HCT116 (cell line): ENCODE measurements at regions not wholly inside any gene's neighbourhood (a gene's known extent, or its start where the extent isn't known, plus 50 kb on each side); places are given as distances from the start of the nearest gene placed in this dataset.

Source experiments
- EZH2phosphoT487 ChIP-seq: fragments of 200-600 bp; IDR thresholded peaks from 2 replicates; pipeline ENCODE4 v1.6.1; 2018; ENCODE audit warnings: antibody characterized with exemption, borderline replicate concordance
- SP1 ChIP-seq: IDR thresholded peaks from 2 replicates; pipeline ENCODE4 v1.6.1; 2012; ENCODE audit warnings: low read depth
- TF ChIP-seq, protein P1 (sequence below), 3 experiments: fragments of 200-600 bp in 1 of 3; sonication (generic) in 1 of 3; IDR thresholded peaks in 2 of 3; conservative IDR thresholded peaks in 1 of 3; 2 replicates each; pipeline ENCODE4 v1.5.1; 2012 to 2017; ENCODE audit warnings: low read depth in 2 of 3, low read length in 2 of 3, antibody characterized with exemption in 1 of 3, borderline replicate concordance in 1 of 3, control low read depth in 1 of 3, mild to moderate bottlenecking in 1 of 3, mixed read lengths in 1 of 3, mixed run types in 1 of 3, moderate library complexity in 1 of 3; ENCODE audit not compliant: insufficient read depth in 1 of 3

DNA sequence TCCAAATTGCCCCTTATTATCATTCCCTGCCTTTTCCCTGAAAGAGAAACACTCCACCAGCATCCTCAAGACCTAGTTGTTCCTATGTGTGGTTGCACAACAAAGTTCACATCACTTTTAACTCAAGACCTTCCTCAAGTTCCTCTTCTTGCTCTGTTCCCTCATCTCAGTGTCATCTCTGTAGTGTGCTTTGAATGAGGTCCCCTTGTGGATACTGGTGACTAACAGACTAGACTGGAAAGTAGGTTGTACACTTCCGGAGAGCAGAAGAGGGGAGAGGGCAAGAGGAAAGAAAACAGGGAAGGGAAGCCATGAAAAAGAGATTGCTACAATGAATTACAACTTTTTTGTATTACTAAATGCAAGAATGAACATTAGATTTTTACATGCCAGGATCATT lies 853.8 kb downstream of the USP25 start:
- TF ChIP-seq EZH2phosphoT487 (no peak), SP1 (no peak)
- TF ChIP-seq, protein P1, sequence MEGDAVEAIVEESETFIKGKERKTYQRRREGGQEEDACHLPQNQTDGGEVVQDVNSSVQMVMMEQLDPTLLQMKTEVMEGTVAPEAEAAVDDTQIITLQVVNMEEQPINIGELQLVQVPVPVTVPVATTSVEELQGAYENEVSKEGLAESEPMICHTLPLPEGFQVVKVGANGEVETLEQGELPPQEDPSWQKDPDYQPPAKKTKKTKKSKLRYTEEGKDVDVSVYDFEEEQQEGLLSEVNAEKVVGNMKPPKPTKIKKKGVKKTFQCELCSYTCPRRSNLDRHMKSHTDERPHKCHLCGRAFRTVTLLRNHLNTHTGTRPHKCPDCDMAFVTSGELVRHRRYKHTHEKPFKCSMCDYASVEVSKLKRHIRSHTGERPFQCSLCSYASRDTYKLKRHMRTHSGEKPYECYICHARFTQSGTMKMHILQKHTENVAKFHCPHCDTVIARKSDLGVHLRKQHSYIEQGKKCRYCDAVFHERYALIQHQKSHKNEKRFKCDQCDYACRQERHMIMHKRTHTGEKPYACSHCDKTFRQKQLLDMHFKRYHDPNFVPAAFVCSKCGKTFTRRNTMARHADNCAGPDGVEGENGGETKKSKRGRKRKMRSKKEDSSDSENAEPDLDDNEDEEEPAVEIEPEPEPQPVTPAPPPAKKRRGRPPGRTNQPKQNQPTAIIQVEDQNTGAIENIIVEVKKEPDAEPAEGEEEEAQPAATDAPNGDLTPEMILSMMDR (IDR thresholded peaks at IDR 0.05 in 2 of 3, conservative IDR thresholded peaks at IDR 0.05 in 1 of 3; ENCODE audit: borderline replicate concordance in 1 of 3, insufficient read depth in 1 of 3, low read depth in 2 of 3, low read length in 2 of 3) = no peak
